AG04449 (cell line): ENCODE measurements at regions not wholly inside any gene's neighbourhood (a gene's known extent, or its start where the extent isn't known, plus 50 kb on each side); places are given as distances from the start of the nearest gene placed in this dataset.

Experiments
- CTCF ChIA-PET: fragments of 350-600 bp; formaldehyde crosslinking; extraction: SDS; loops from one replicate; lab custom pipeline; 2021; ENCODE audit warnings: antibody characterized with exemption; lab: Yijun Ruan, JAX
- POLR2A ChIA-PET: fragments of 400-600, 350-600 bp; formaldehyde crosslinking; extraction: SDS; loops from one replicate; lab custom pipeline; 2020; ENCODE audit warnings: antibody characterized with exemption, inconsistent platforms; lab: Yijun Ruan, JAX
- DNase-seq: peaks from one replicate; pipeline ENCODE4 v3.0.0-alpha.2; 2010; ENCODE audit warnings: low read depth, low spot score
- H3K4me3 ChIP-seq: 2 replicates; pipeline ENCODE4 v1.5.1; 2011; ENCODE audit warnings: low read depth, mild to moderate bottlenecking, control low read depth, low read length
- TF ChIP-seq, protein P1 (sequence below): IDR thresholded peaks from one replicate; pipeline ENCODE4 v1.5.1; 2011; ENCODE audit warnings: mild to moderate bottlenecking, moderate library complexity, low read length, control low read depth, inconsistent platforms; ENCODE audit not compliant: insufficient read depth; ENCODE audit errors: missing control alignments

DNA sequence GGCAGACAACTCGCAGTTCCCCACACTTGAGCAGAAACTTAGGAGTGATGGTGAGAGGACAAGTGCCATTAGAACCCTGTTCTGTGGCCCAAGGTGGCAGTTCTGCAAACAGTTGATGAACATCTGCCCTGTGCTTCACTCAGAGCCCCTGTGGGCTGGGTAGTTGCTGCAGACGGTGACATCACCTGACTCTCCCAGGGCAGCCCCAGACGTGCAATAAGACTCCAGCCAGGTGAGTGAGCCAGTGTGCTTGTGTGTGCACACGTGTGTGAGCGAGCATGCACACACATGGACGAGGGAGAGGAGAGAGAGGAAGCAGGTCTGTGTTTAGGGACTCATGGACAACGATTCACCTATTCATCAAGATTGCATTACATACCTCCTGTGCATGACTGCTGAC lies 136.0 kb upstream of the GLI2 start:
- CTCF ChIA-PET = no interaction called here
- TF ChIP-seq, protein P1, sequence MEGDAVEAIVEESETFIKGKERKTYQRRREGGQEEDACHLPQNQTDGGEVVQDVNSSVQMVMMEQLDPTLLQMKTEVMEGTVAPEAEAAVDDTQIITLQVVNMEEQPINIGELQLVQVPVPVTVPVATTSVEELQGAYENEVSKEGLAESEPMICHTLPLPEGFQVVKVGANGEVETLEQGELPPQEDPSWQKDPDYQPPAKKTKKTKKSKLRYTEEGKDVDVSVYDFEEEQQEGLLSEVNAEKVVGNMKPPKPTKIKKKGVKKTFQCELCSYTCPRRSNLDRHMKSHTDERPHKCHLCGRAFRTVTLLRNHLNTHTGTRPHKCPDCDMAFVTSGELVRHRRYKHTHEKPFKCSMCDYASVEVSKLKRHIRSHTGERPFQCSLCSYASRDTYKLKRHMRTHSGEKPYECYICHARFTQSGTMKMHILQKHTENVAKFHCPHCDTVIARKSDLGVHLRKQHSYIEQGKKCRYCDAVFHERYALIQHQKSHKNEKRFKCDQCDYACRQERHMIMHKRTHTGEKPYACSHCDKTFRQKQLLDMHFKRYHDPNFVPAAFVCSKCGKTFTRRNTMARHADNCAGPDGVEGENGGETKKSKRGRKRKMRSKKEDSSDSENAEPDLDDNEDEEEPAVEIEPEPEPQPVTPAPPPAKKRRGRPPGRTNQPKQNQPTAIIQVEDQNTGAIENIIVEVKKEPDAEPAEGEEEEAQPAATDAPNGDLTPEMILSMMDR = no peak
- no peak for DNase-seq
- no peak overlapping the region for H3K4me3 ChIP-seq
- POLR2A ChIA-PET = no interaction called here

DNA sequence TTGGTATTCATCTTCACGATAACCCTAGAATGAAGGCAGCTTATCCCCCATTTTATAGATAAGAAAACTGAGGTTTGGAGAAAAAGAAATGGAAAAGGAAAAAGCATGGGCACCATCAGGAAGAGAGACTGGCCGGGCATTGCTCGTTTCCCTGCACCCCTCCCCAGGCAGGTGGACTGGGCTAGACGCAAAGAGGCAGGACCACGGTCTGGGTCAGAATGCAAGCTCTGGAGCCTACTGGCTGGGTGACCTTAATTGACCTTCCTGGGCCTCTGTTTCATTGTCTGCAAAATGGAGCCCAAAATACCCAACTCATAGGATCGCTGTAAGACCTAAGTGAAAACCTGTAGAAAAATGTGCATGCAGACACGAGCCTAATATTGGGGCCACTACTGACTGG lies 135.3 kb upstream of the GLI2 start:
- H3K4me3 ChIP-seq = no peak overlapping the region
- ChIA-PET POLR2A (no interaction called here), CTCF (interaction anchor here (1.3 kb wide), 1 partner anchor 9 kb away, joined by 4 read pairs; no protein-coding TSS in a partner anchor)
- DNase-seq = no peak
- TF ChIP-seq, protein P1 = no peak

DNA sequence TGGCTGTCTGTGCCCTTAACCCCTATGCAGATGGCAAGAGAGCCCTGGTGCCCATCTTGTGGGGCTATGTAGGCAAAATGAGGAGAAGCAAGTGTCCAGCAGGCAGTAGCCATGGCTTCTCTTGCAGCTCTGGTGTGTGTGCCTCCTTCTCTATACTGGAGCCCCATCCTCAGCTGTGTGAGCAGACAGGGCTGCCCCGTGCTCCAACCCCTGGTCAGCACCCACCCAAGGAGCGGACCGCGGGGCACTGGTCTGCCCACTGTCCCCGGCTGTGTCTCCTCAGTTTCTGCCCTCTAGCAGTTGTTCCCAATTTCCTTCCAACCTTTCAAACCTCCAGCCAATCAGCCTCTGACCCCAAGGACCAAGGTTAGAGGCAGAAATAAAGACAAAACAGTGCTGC lies 134.9 kb upstream of the GLI2 start:
- ChIA-PET POLR2A (no interaction called here), CTCF (interaction anchor here (1.3 to 3.7 kb wide), 2 partner anchors 9 to 12 kb away, joined by 4 to 11 read pairs; no protein-coding TSS in a partner anchor)
- H3K4me3 ChIP-seq = no peak overlapping the region
- DNase-seq = no peak
- TF ChIP-seq, protein P1 = no peak

DNA sequence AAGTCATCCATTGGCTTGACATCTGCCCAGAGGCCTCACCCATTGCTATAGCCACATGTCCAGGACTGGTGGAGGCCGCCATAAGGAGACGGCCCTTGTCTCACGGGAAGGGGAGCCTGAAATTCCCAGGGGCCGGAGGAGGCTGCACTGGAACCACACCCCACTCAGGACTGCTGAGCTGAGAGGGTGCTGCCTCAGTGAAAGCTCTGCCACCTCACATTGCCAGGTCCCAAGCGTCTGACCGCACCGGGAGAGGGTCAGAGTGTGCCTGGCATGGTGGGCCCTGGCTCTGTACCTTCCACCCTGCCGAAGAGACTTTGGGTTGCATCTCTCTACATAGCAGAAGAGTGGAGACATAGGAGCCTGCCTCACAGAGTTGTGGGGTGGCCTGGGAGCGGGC lies 134.1 kb upstream of the GLI2 start:
- no peak for DNase-seq
- ChIA-PET CTCF (interaction anchor here (3.7 kb wide), 1 partner anchor 11 kb away, joined by 11 read pairs; no protein-coding TSS in a partner anchor), POLR2A (interaction anchor here (0.8 kb wide), 1 partner anchor 350 kb away, joined by 3 read pairs; no protein-coding TSS in a partner anchor)
- TF ChIP-seq, protein P1 = no peak
- no peak overlapping the region for H3K4me3 ChIP-seq

DNA sequence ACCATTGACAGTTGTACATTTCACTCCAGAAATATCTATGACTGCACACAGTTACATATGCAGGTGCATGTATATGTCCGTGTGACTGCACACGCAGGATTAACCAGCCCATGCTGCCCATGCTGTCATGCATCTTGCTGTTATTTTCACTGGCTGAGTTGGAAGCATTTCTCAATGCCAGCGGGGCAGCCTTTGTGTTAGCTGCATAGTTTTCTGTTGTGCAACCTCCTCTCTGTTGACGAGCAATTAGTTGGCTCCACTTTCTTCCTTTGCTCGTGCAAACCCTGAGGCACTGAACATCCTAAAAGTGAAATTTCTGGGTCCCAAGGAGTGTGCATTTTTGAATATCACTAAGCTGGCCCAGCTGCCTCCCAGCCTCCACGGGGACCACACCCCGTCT lies 133.4 kb upstream of the GLI2 start:
- TF ChIP-seq, protein P1 = no peak
- DNase-seq = no peak
- ChIA-PET CTCF (interaction anchor here (3.7 kb wide), 1 partner anchor 11 kb away, joined by 11 read pairs; no protein-coding TSS in a partner anchor), POLR2A (no interaction called here)
- H3K4me3 ChIP-seq = no peak overlapping the region

DNA sequence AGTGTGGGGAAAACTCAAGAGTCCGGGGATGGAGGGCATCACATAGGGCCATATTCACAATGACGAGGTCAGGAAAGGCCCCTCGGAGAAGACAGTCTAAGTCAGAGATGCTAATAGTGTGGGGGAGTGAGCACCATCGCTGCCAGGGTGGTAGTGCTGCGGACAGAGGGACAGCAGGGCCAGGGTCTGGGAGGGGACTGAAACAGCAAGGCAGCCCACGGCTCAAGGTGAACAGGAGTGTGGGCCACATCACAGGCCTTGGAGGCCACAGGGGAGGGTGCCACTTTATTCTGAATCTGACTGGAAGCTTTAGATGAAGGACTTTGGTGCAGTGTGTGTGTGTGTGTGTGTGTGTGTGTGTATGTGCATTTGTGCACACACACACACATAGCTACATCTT lies 130.9 kb upstream of the GLI2 start:
- CTCF ChIA-PET = no interaction called here
- POLR2A ChIA-PET = interaction anchor here (1.2 kb wide), 1 partner anchor 9 kb away, joined by 5 read pairs; no protein-coding TSS in a partner anchor
- no peak overlapping the region for H3K4me3 ChIP-seq
- no peak for DNase-seq
- TF ChIP-seq, protein P1 = no peak
